Mammary epithelial cell (primary cell): ENCODE measurements at regions not wholly inside any gene's neighbourhood (a gene's known extent, or its start where the extent isn't known, plus 50 kb on each side); places are given as distances from the start of the nearest gene placed in this dataset.

Experiments used
- CTCF ChIP-seq, 2 donors: IDR thresholded peaks in 1 of 2; conservative IDR thresholded peaks in 1 of 2; 2 replicates each; pipeline ENCODE4 v1.5.1; 2011 to 2012; ENCODE audit warnings: inconsistent platforms in 2 of 2, low read length in 2 of 2, mild to moderate bottlenecking in 2 of 2, control low read depth in 1 of 2, low read depth in 1 of 2; ENCODE audit not compliant: insufficient read depth in 1 of 2; ENCODE audit errors: extremely low read depth in 1 of 2
- EZH2 ChIP-seq: IDR thresholded peaks from 2 replicates; pipeline ENCODE4 v1.6.1; 2012; ENCODE audit warnings: low read length, inconsistent platforms, borderline replicate concordance

GRCh38 chr2:70029814-70030409, 57.4 kb upstream of the PCBP1 start:
- no peak for TF ChIP-seq CTCF (conservative IDR thresholded peaks at IDR 0.05 in 1 of 2, IDR thresholded peaks at IDR 0.05 in 1 of 2; ENCODE audit: extremely low read depth in 1 of 2, insufficient read depth in 1 of 2, low read depth in 1 of 2, low read length in 2 of 2)
- TF ChIP-seq EZH2 = no peak
